H1 (cell line): ENCODE measurements at regions not wholly inside any gene's neighbourhood (a gene's known extent, or its start where the extent isn't known, plus 50 kb on each side); places are given as distances from the start of the nearest gene placed in this dataset.

Source experiments
- CTCF ChIA-PET: fragments of 300-600 bp; sonication (Branson Sonifier 250); formaldehyde crosslinking; loops from one replicate; lab custom pipeline; 2021; ENCODE audit not compliant: partially characterized antibody; lab: Charles Lee
- POLR2A ChIA-PET: fragments of 300-600 bp; sonication (Branson Sonifier 250); formaldehyde crosslinking; loops from one replicate; lab custom pipeline; 2021; ENCODE audit warnings: inconsistent platforms; ENCODE audit not compliant: partially characterized antibody; lab: Charles Lee
- DNase-seq, 2 experiments: peaks; one replicate each; pipeline versions ENCODE4 v3.0.0 to v3.0.0-alpha.2; 2010 to 2022; ENCODE audit warnings: low spot score in 2 of 2, low read depth in 1 of 2, mixed read lengths in 1 of 2
- FAIRE-seq: peaks from 2 replicates; lab custom pipeline; 2011; peaks lifted over from hg19 to GRCh38; lab: Jason Lieb, UNC
- H2AFZ ChIP-seq: 2 replicates; pipeline ENCODE4 v1.8.1; 2012; ENCODE audit warnings: low read length, inconsistent platforms
- H2AK5ac ChIP-seq: 2 replicates; pipeline ENCODE4 v1.6.1; 2013; ENCODE audit warnings: low read depth, low read length
- H2BK120ac ChIP-seq: replicated peaks from 2 replicates; pipeline ENCODE3; 2013; ENCODE audit warnings: low read depth, low read length, inconsistent platforms
- H2BK12ac ChIP-seq: 2 replicates; pipeline ENCODE4 v1.6.1; 2013; ENCODE audit warnings: low read depth, low read length
- H2BK15ac ChIP-seq: 2 replicates; pipeline ENCODE4 v1.6.1; 2013; ENCODE audit warnings: low read length
- H2BK20ac ChIP-seq: 2 replicates; pipeline ENCODE4 v1.6.1; 2013; ENCODE audit warnings: low read length
- H2BK5ac ChIP-seq: 2 replicates; pipeline ENCODE4 v1.6.1; 2013; ENCODE audit warnings: low read depth, low read length
- H3K14ac ChIP-seq: 2 replicates; pipeline ENCODE4 v1.6.1; 2013; ENCODE audit warnings: inconsistent platforms; ENCODE audit not compliant: insufficient read length
- H3K18ac ChIP-seq: 2 replicates; pipeline ENCODE4 v1.6.1; 2013; ENCODE audit warnings: low read length; ENCODE audit errors: extremely low read depth
- H3K23ac ChIP-seq: 2 replicates; pipeline ENCODE4 v1.6.1; 2013; ENCODE audit warnings: inconsistent platforms; ENCODE audit not compliant: insufficient read length
- H3K23me2 ChIP-seq: 2 replicates; pipeline ENCODE4 v1.6.1; 2013; ENCODE audit warnings: low read depth, low read length
- H3K27ac ChIP-seq: 2 replicates; pipeline ENCODE4 v1.6.1; 2011; ENCODE audit warnings: low read depth, low read length, inconsistent platforms
- H3K27me3 ChIP-seq, 4 experiments: replicated peaks in 1 of 4; 1 replicate in 1 of 4; 2 replicates in 3 of 4; pipeline versions ENCODE4 v1.6.1 to v1.8.1; 2011 to 2013; ENCODE audit warnings: low read length in 3 of 4, mild to moderate bottlenecking in 3 of 4, inconsistent platforms in 2 of 4, mixed read lengths in 2 of 4, moderate library complexity in 1 of 4; ENCODE audit not compliant: control insufficient read depth in 3 of 4, insufficient read depth in 3 of 4; ENCODE audit errors: extremely low read depth in 1 of 4
- H3K36me3 ChIP-seq, 4 experiments: 2 replicates each; pipeline versions ENCODE4 v1.6.1 to v1.8.1; 2011 to 2013; ENCODE audit warnings: mild to moderate bottlenecking in 4 of 4, low read length in 3 of 4, moderate library complexity in 2 of 4, control low read depth in 1 of 4, inconsistent platforms in 1 of 4; ENCODE audit not compliant: insufficient read depth in 4 of 4, control insufficient read depth in 2 of 4
- H3K4ac ChIP-seq: replicated peaks from 2 replicates; pipeline ENCODE3; 2013; ENCODE audit warnings: low read length, low read depth, mixed read lengths, inconsistent platforms; ENCODE audit not compliant: insufficient read length
- H3K4me1 ChIP-seq, 4 experiments: replicated peaks in 1 of 4; 1 replicate in 1 of 4; 2 replicates in 3 of 4; pipeline versions ENCODE4 v1.6.1 to v1.8.1; 2011 to 2013; ENCODE audit warnings: low read length in 3 of 4, inconsistent platforms in 2 of 4, mixed read lengths in 1 of 4; ENCODE audit not compliant: insufficient read depth in 4 of 4, control insufficient read depth in 3 of 4
- H3K4me2 ChIP-seq, 2 experiments: 2 replicates each; pipeline versions ENCODE4 v1.6.1 to v1.8.1; 2011 to 2013; ENCODE audit warnings: low read depth in 2 of 2, low read length in 2 of 2, control low read depth in 1 of 2, inconsistent platforms in 1 of 2, mild to moderate bottlenecking in 1 of 2; ENCODE audit not compliant: insufficient read depth in 1 of 2
- H3K4me3 ChIP-seq, 4 experiments: fragments of 200-600, 300-600 bp in 1 of 4; sonication (generic), shearing (Covaris generic), sonication (Bioruptor Twin) in 1 of 4; 2 replicates each; pipeline versions ENCODE4 v1.5.1 to v1.8.1; 2011 to 2016; ENCODE audit warnings: low read length in 4 of 4, low read depth in 3 of 4, control low read depth in 2 of 4, inconsistent platforms in 2 of 4, mild to moderate bottlenecking in 2 of 4, mixed read lengths in 1 of 4, moderate library complexity in 1 of 4; ENCODE audit not compliant: insufficient read depth in 2 of 4; ENCODE audit errors: extremely low read depth in 1 of 4
- H3K56ac ChIP-seq: replicated peaks from 2 replicates; pipeline ENCODE3; 2013; ENCODE audit warnings: low read depth, mild to moderate bottlenecking, mixed read lengths, low read length, inconsistent platforms; ENCODE audit not compliant: insufficient read length
- H3K79me1 ChIP-seq: 2 replicates; pipeline ENCODE4 v1.6.1; 2013; ENCODE audit warnings: low read depth, low read length, control low read depth
- H3K79me2 ChIP-seq, 2 experiments: 2 replicates each; pipeline versions ENCODE4 v1.6.1 to v1.8.1; 2012 to 2013; ENCODE audit warnings: low read length in 2 of 2, mild to moderate bottlenecking in 2 of 2, inconsistent platforms in 1 of 2; ENCODE audit not compliant: insufficient read depth in 2 of 2, control insufficient read depth in 1 of 2
- H3K9ac ChIP-seq, 4 experiments: replicated peaks in 1 of 4; 1 replicate in 1 of 4; 2 replicates in 3 of 4; pipeline versions ENCODE4 v1.6.1 to v1.8.1; 2011 to 2013; ENCODE audit warnings: low read depth in 3 of 4, low read length in 3 of 4, control low read depth in 2 of 4, mild to moderate bottlenecking in 2 of 4, moderate library complexity in 2 of 4, inconsistent platforms in 1 of 4; ENCODE audit errors: extremely low read depth in 1 of 4
- H3K9me3 ChIP-seq, 2 experiments: 2 replicates each; pipeline versions ENCODE4 v1.6.1 to v1.8.1; 2012 to 2013; ENCODE audit warnings: mild to moderate bottlenecking in 2 of 2, moderate library complexity in 2 of 2, control low read depth in 1 of 2, inconsistent platforms in 1 of 2, low read depth in 1 of 2, low read length in 1 of 2, mixed read lengths in 1 of 2; ENCODE audit not compliant: insufficient read depth in 2 of 2
- H4K20me1 ChIP-seq, 2 experiments: replicated peaks in 1 of 2; 2 replicates each; pipeline versions ENCODE3 to v1.8.1; 2011 to 2013; ENCODE audit warnings: inconsistent platforms in 2 of 2, low read length in 2 of 2, mild to moderate bottlenecking in 1 of 2; ENCODE audit not compliant: insufficient read depth in 2 of 2, control insufficient read depth in 1 of 2
- H4K5ac ChIP-seq: 2 replicates; pipeline ENCODE4 v1.6.1; 2013; ENCODE audit warnings: low read length, low read depth, mixed read lengths, inconsistent platforms; ENCODE audit not compliant: insufficient read length
- H4K8ac ChIP-seq: 2 replicates; pipeline ENCODE4 v1.8.0; 2013; ENCODE audit warnings: mild to moderate bottlenecking, moderate library complexity, low read length, inconsistent platforms; ENCODE audit not compliant: insufficient read depth; ENCODE audit errors: extremely low read depth
- H4K91ac ChIP-seq: replicated peaks from 2 replicates; pipeline ENCODE3; 2013; ENCODE audit warnings: low read length, mixed read lengths, inconsistent platforms; ENCODE audit not compliant: insufficient read length
- BACH1 ChIP-seq: IDR thresholded peaks from 2 replicates; pipeline ENCODE4 v1.6.1; 2012; ENCODE audit warnings: low read length, improper control_type of control experiment
- BRCA1 ChIP-seq: IDR thresholded peaks from 2 replicates; pipeline ENCODE4 v1.6.1; 2012; ENCODE audit warnings: low read depth, low read length, improper control_type of control experiment
- CBX5 ChIP-seq: fragments of 300-800, 300-1000 bp; sonication (generic); IDR thresholded peaks from 2 replicates; pipeline ENCODE4 v1.7.1; 2016; ENCODE audit warnings: antibody characterized with exemption, low read length, low read depth
- FOSL1 ChIP-seq: IDR thresholded peaks from 2 replicates; pipeline ENCODE4 v1.6.1; 2011; ENCODE audit warnings: mild to moderate bottlenecking, low read depth, low read length, moderate library complexity; ENCODE audit not compliant: insufficient read depth
- GTF2F1 ChIP-seq: IDR thresholded peaks from 2 replicates; pipeline ENCODE4 v1.6.1; 2012; ENCODE audit warnings: low read depth, low read length, improper control_type of control experiment, borderline replicate concordance
- JUN ChIP-seq: IDR thresholded peaks from 2 replicates; pipeline ENCODE4 v1.6.1; 2011; ENCODE audit warnings: low read depth, mild to moderate bottlenecking, improper control_type of control experiment, low read length
- NRF1 ChIP-seq: IDR thresholded peaks from 2 replicates; pipeline ENCODE4 v1.6.1; 2011; ENCODE audit warnings: mild to moderate bottlenecking, low read depth, low read length, improper control_type of control experiment
- PHF8 ChIP-seq: fragments of 200-600 bp; sonication (generic); conservative IDR thresholded peaks from 2 replicates; pipeline ENCODE4 v1.7.1; 2012; ENCODE audit warnings: low read depth, mild to moderate bottlenecking, inconsistent platforms, low read length, moderate library complexity
- RBBP5 ChIP-seq: IDR thresholded peaks from 2 replicates; pipeline ENCODE4 v1.7.1; 2012; ENCODE audit warnings: low read depth, mild to moderate bottlenecking, inconsistent platforms, low read length, moderate library complexity, borderline replicate concordance
- SAP30 ChIP-seq: fragments of 300-600 bp; sonication (generic); IDR thresholded peaks from 2 replicates; pipeline ENCODE4 v1.7.1; 2012; ENCODE audit warnings: low read length, moderate library complexity, mild to moderate bottlenecking, inconsistent platforms; ENCODE audit not compliant: insufficient read depth, insufficient replicate concordance
- WGBS, 2 experiments: shearing (Covaris generic) in 1 of 2; methylation state at CpG; one replicate each; pipeline versions ENCODE4 v1.1.6 to v1.1.7; 2013 to 2015; ENCODE audit warnings: low lambda C conversion rate in 2 of 2, mixed read lengths in 2 of 2, inconsistent platforms in 1 of 2, low coverage in 1 of 2, missing lambda C conversion rate in 1 of 2; ENCODE audit not compliant: insufficient replicate concordance in 2 of 2, insufficient coverage in 1 of 2, insufficient read length in 1 of 2; ENCODE audit errors: extremely low coverage in 1 of 2, missing lambda C conversion rate in 1 of 2; 5-methylcytosine and 5-hydroxymethylcytosine counted together
- TF ChIP-seq, protein P1 (sequence below): IDR thresholded peaks from 2 replicates; pipeline ENCODE4 v1.6.1; 2012; ENCODE audit warnings: inconsistent platforms
- TF ChIP-seq, protein P2 (sequence below): IDR thresholded peaks from 2 replicates; pipeline ENCODE4 v1.6.1; 2012; ENCODE audit warnings: inconsistent platforms

DNA sequence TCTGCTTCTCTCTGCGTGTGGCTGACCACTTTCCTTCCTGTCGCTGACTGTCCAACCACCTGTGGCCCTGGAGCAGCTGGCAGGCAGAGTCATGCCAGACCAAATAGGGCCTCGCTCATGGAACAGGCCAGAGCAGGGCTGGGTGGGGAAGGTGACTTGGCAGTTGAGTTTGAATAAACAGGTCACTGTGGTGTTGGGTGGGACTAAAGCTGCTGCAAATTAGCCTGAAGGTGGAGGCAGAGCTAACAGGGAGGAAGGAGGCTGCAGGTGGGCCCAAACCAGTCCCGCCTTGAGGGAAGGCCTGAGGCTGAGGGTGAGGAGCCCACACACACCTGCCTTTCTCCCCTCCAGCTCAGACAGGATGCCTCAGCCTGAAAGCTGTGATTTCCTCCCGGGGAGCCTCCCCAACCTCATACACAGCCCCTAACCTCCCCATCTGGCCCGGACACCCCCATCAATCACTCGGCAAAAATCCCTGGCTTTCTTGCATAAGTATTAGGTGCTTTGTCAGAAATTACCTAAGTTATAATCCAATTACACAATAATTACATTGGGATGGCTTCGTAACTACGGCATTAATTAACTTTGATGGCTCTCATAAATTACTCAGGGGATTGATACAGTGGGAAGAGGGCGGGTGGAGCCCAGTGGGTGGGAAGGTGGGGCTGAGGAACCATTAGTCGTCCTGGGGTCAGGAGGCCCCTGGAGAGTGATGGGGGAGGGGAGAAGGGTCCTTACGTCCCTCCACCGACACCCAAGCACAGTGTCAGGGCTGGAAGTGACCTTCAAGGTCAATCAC is 97.7 kb upstream of the PCBD1 start:
- Histone ChIP-seq H4K20me1 (no peaks in the 10 kb centered on the region), H4K8ac (no peak overlapping the region), H3K18ac (no peak overlapping the region), H2AK5ac (no peak overlapping the region), H3K79me2 (no peaks in the 10 kb centered on the region), H3K23ac (no peak overlapping the region), H2AFZ (no peak overlapping the region), H3K4me3 (no peak overlapping the region), H2BK15ac (no peak overlapping the region), H3K9me3 (no peaks in the 10 kb centered on the region), H3K4ac (no peak overlapping the region), H3K4me1 (peaks cover 0 to 3% (median 0%) of the 10 kb centered on the region in 4 experiments; a peak in 1 of 7 replicates), H3K27me3 (no peaks in the 10 kb centered on the region; a peak in 1 of 7 replicates), H3K9ac (no peak overlapping the region), H3K36me3 (no peaks in the 10 kb centered on the region), H3K79me1 (no peaks in the 10 kb centered on the region), H4K5ac (no peak overlapping the region), H2BK120ac (no peak overlapping the region), H3K4me2 (no peak overlapping the region), H3K27ac (no peak overlapping the region), H3K14ac (no peak overlapping the region), H2BK5ac (no peak overlapping the region), H2BK20ac (no peak overlapping the region), H3K23me2 (no peaks in the 10 kb centered on the region), H2BK12ac (no peak overlapping the region), H4K91ac (no peak overlapping the region), H3K56ac (no peak overlapping the region)
- ChIA-PET POLR2A (no interaction called here), CTCF (interaction anchor here (0.8 to 1.9 kb wide), 6 partner anchors 11 to 284 kb away, joined by 3 to 6 read pairs (median 4); no protein-coding TSS in a partner anchor)
- FAIRE-seq, result no peak
- WGBS, 2 experiments, result 85% methylated on average over 12 of the region's 13 CpGs; no CpG with 5 or more reads in 1 of the 2 experiments
- no peak for DNase-seq
- TF ChIP-seq NRF1 (no peak), RBBP5 (no peak), SAP30 (no peak), BRCA1 (no peak), JUN (no peak), CBX5 (no peak), GTF2F1 (no peak), FOSL1 (no peak), PHF8 (no peak), BACH1 (no peak)
- TF ChIP-seq, protein P1, sequence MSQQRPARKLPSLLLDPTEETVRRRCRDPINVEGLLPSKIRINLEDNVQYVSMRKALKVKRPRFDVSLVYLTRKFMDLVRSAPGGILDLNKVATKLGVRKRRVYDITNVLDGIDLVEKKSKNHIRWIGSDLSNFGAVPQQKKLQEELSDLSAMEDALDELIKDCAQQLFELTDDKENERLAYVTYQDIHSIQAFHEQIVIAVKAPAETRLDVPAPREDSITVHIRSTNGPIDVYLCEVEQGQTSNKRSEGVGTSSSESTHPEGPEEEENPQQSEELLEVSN, result no peak
- TF ChIP-seq, protein P2, sequence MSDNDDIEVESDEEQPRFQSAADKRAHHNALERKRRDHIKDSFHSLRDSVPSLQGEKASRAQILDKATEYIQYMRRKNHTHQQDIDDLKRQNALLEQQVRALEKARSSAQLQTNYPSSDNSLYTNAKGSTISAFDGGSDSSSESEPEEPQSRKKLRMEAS, result no peak
